VCaP (cell line): ENCODE measurements at regions not wholly inside any gene's neighbourhood (a gene's known extent, or its start where the extent isn't known, plus 50 kb on each side); places are given as distances from the start of the nearest gene placed in this dataset.
"Not testable (repeated sequence)": the region's sequence is repeated elsewhere in the genome, so short reads cannot be mapped to it uniquely, and the experiment has no call there.

Source experiments
- H3K27ac ChIP-seq: fragments of 450-650 bp; 2 replicates; pipeline ENCODE4 v1.5.1; 2017
- TF ChIP-seq, protein P1 (sequence below): fragments of 450-650 bp; conservative IDR thresholded peaks from 2 replicates; pipeline ENCODE4 v1.5.1; 2017; ENCODE audit warnings: mild to moderate bottlenecking, moderate library complexity

DNA sequence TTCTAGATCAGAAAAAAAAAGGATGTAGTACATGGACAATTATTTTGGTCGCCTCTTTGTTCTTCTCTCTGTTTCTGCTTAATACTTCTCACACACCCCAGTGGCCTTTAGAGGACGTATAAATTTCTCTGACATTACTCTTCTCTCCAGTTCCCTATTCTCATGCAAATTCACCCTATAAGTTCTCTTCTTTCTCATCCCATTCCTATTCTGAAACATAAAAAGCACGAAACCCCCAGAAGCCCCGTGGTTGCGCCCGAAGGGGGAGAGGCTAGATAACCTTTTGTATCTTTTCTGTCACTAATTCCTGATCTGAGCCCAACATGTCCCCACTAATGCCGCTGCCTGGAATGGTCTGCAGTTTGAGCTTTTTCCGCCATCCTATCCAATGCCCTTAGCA is 136.9 kb downstream of the SKIDA1 start:
- no peak overlapping the region for H3K27ac ChIP-seq
- TF ChIP-seq, protein P1, sequence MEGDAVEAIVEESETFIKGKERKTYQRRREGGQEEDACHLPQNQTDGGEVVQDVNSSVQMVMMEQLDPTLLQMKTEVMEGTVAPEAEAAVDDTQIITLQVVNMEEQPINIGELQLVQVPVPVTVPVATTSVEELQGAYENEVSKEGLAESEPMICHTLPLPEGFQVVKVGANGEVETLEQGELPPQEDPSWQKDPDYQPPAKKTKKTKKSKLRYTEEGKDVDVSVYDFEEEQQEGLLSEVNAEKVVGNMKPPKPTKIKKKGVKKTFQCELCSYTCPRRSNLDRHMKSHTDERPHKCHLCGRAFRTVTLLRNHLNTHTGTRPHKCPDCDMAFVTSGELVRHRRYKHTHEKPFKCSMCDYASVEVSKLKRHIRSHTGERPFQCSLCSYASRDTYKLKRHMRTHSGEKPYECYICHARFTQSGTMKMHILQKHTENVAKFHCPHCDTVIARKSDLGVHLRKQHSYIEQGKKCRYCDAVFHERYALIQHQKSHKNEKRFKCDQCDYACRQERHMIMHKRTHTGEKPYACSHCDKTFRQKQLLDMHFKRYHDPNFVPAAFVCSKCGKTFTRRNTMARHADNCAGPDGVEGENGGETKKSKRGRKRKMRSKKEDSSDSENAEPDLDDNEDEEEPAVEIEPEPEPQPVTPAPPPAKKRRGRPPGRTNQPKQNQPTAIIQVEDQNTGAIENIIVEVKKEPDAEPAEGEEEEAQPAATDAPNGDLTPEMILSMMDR: no peak

DNA sequence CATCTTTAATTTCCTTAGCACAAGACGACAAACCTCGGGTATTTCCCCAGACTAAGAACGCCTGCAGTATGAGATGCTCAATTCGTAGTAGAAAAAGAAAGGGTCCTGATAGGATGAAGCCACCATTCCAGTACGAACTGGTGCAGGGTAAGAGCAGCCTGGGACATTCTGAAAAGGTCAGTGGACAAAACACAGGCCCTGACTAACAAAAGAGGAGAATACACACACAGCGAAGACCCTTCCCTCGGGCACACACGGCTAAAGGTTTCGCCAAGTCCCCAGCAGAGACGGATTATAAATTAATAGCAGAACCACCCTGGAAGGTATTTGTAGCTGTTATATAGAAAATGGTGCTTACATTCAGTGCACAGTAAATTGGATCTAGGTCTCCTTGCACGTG is 137.6 kb downstream of the SKIDA1 start:
- TF ChIP-seq, protein P1: no peak
- H3K27ac ChIP-seq: no peak overlapping the region

DNA sequence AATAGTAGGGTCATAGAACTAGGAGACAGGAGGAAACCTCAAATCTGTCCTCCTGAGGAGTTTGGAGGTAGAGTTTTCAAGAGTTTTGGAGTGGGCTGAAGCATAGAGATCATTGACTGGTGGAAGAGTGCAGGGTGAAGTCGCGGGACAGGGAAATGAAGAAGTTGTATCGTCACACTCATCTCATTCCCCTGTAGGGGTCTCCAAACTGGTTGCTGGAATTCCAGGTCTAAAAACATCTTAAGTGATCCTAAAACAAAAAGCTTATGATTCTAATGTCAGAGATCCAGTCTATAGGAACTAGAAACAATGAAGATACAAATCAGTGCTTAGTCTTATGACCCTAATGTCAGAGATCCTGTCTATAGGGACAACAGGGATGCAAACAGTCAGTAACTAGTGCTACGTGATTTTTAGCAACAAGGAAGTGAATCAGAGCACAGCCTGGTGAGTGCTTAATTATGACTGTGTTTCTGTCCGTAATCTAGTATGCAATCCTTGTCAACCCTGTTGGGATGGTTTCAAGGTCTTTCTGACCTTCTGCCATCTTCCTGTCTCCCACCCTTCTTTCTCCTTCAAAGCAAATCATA is 139.4 kb downstream of the SKIDA1 start:
- TF ChIP-seq, protein P1: no peak
- H3K27ac ChIP-seq: no peak overlapping the region

DNA sequence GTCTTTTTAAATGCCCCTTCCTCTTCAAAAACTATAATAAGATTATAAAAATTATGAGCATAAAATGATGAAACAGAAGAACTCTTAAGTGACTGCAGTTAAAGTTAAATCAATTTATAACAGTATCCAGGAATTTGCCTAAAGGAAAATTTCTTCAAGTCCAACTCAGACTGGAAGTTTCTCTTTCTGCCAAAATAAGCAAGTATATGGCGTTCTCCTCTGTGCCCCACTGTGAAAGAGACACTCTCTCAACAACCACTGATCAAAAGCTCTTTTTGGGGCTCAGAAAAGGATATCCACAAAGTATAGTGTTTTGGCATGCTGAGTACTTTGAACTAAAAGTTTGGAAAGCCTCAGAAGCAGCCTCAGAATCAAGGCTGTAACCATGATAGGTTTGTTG is 139.9 kb downstream of the SKIDA1 start:
- H3K27ac ChIP-seq: no peak overlapping the region

DNA sequence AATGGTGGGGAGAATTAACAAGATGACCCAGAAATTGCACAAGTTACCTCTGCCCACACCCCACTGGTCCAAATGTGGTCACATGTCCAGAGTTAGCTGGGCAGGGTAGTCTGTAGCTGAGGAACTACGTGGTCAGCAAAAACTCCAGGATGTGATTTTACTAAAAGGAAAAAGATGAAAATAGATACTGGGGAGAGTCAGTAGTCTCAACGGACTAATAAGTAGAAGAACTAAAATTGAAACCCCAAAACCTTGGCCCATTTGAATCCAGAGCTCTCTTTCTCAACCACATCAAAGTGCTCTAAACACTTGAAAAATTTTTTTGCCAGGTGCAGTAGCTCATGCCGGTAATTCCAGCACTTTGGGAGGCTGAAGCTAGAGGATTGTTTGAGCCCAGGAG is 146.3 kb downstream of the SKIDA1 start:
- TF ChIP-seq, protein P1: no peak

More for the DNA sequence above, 139.9 kb downstream of the SKIDA1 start:
- TF ChIP-seq, protein P1: no peak

DNA sequence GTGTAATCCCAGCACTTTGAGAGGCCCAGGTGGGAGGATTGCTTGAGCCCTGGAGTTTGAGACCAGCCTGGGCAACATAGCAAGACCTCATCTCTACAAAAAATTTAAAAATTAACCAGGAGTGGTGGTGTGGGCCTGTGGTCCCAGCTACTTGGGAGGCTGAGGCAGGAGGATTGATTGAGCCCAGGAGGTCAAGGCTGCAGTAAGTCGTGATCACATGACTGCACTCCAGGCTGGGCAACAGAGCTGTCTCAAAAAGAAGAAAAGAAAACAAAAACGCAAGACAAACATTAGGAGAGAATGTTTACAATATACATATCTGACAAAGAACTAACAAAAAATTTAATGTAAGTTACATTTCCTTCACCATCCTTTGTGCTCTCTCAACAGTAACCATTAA is 150.2 kb downstream of the SKIDA1 start:
- not testable (repeated sequence) for H3K27ac ChIP-seq

More for the DNA sequence above, 146.3 kb downstream of the SKIDA1 start:
- H3K27ac ChIP-seq: no peak overlapping the region

DNA sequence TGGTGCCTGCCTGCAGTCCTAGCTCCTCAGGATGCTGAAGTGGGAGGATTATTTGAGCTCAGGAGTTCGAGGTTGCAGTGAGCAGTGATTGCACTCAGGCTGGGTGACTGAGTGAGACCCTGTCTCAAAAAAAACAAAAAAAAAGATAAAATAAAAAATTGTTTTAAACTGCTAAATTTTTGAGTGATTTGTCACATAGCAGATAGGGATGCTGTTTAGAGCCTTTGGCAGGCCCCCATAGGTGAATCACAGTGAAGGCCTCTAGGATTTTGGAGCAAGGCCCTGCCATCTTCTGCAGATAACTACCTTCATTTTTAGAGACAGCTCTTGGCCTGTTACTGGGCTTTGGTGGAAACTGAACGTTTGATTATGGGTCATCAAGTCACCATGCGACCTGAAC is 151.6 kb downstream of the SKIDA1 start:
- not testable (repeated sequence) for H3K27ac ChIP-seq

DNA sequence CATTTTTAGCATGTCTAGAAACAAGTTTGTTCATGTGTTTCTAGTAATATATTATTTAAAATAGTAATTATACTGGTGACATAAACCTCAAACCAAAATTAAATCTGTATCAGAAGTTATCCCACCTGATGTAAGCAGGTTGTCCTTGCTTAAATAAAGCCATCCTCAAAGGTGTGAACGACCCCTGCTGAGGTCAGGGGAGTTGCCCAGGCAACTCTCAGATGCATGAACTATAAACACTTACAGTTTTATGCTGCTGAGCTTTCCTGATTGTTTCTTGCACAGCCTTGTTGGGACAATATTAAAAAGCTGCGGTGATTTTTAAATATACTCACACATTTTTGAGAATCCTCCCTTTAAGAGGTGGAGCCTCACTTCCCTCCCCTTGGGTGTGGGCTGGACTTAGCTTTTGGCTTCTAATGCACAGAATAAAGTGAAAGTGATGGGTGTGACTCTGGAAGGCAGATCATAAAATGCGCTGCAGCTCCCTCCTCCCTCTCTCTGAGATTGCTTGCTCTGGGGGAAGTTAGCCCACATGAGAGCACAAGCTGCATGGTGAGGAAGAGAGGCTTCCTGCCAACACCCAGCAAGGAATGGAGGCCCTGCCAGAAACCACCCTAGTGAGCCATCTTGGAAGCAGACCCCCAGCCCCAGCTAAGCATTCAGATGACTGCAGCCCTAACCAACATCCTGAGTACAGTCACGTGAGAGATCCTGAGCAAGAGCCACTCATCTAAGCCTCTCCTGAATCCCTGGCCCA is 152.7 kb downstream of the SKIDA1 start:
- H3K27ac ChIP-seq: no peak overlapping the region
- TF ChIP-seq, protein P1: no peak
